Natural killer cell (primary cell): ENCODE measurements at regions not wholly inside any gene's neighbourhood (a gene's known extent, or its start where the extent isn't known, plus 50 kb on each side); places are given as distances from the start of the nearest gene placed in this dataset.

Source experiments
- ATAC-seq, 3 donors: fragments of 150-1000 bp in 2 of 3; fragments of 200-7000 bp in 1 of 3; cut with Tn5 transposase; 1 replicate in 1 of 3; 2 replicates in 2 of 3; pipeline ENCODE4 v1.10.0; 2021; ENCODE audit warnings: mild to moderate bottlenecking in 2 of 3, moderate library complexity in 2 of 3
- DNase-seq, 2 donors: peaks; one replicate each; pipeline versions ENCODE4 v3.0.0 to v3.0.0-alpha.2; 2013 to 2021; ENCODE audit warnings: mixed read lengths in 1 of 2
- H3K27ac ChIP-seq: one replicate; pipeline ENCODE4 v1.5.1; 2013; ENCODE audit warnings: mild to moderate bottlenecking, low read length
- H3K27me3 ChIP-seq: one replicate; pipeline ENCODE4 v1.6.1; 2013; ENCODE audit warnings: low read length; ENCODE audit not compliant: control insufficient read depth, insufficient read depth
- H3K36me3 ChIP-seq: one replicate; pipeline ENCODE4 v1.6.1; 2013; ENCODE audit warnings: low read length; ENCODE audit not compliant: control insufficient read depth, insufficient read depth
- H3K4me1 ChIP-seq: one replicate; pipeline ENCODE4 v1.6.1; 2013; ENCODE audit warnings: low read length; ENCODE audit not compliant: control insufficient read depth, insufficient read depth
- H3K4me3 ChIP-seq: one replicate; pipeline ENCODE4 v1.5.1; 2013; ENCODE audit warnings: low read length
- H3K9me3 ChIP-seq: one replicate; pipeline ENCODE4 v1.6.1; 2013; ENCODE audit warnings: low read length; ENCODE audit not compliant: control insufficient read depth, insufficient read depth
- H3K27ac Mint-ChIP-seq, 2 donors: one replicate each; pipeline ENCODE4 v1.8.0; 2022; ENCODE audit warnings: mild to moderate bottlenecking in 2 of 2, mixed read lengths in 2 of 2, moderate library complexity in 1 of 2
- H3K27me3 Mint-ChIP-seq, 2 donors: one replicate each; pipeline ENCODE4 v1.8.0; 2022; ENCODE audit warnings: low read depth in 2 of 2, mixed read lengths in 2 of 2
- H3K36me3 Mint-ChIP-seq: one replicate; pipeline ENCODE4 v1.8.0; 2022; ENCODE audit warnings: mixed read lengths
- H3K4me1 Mint-ChIP-seq, 2 donors: one replicate each; pipeline ENCODE4 v1.8.0; 2022; ENCODE audit warnings: mixed read lengths in 2 of 2
- H3K4me3 Mint-ChIP-seq: one replicate; pipeline ENCODE4 v1.8.0; 2022; ENCODE audit warnings: mild to moderate bottlenecking, moderate library complexity, mixed read lengths
- H3K9me3 Mint-ChIP-seq, 2 donors: one replicate each; pipeline ENCODE4 v1.8.0; 2022; ENCODE audit warnings: mixed read lengths in 2 of 2
- CTCF ChIP-seq: fragments of 200-600 bp; IDR thresholded peaks from one replicate; pipeline ENCODE4 v1.8.0; 2022; ENCODE audit warnings: antibody characterized with exemption
- WGBS: methylation state at CpG from one replicate; pipeline ENCODE4 v1.1.7; 2013; ENCODE audit warnings: missing lambda C conversion rate; ENCODE audit not compliant: insufficient coverage; 5-methylcytosine and 5-hydroxymethylcytosine counted together
- intact Hi-C: fragments of 100-400 bp; cut with micrococcal nuclease; formaldehyde crosslinking; loops from one replicate; pipeline ENCODE4 v1.14.2; 2022

GRCh38 chr1:213647864-213648650 lies 339.7 kb upstream of the PROX1 start:
- Mint-ChIP-seq H3K4me1 (no peaks in the 10 kb centered on the region), H3K4me3 (no peak overlapping the region), H3K27me3 (no peaks in the 10 kb centered on the region), H3K27ac (no peak overlapping the region), H3K9me3 (peaks cover 0 to 2% of the 10 kb centered on the region in 2 donors), H3K36me3 (no peaks in the 10 kb centered on the region)
- WGBS, result 75% methylated on average over 2 of the region's 2 CpGs
- no peaks in the 10 kb centered on the region for H3K4me1 ChIP-seq
- intact Hi-C loops, result no loop called here
- TF ChIP-seq CTCF, result no peak
- no peak for ATAC-seq
- no peaks in the 10 kb centered on the region for H3K27me3 ChIP-seq
- H3K4me3 ChIP-seq, result no peak overlapping the region
- no peaks in the 10 kb centered on the region for H3K9me3 ChIP-seq
- DNase-seq, result no peak
- H3K36me3 ChIP-seq, result no peaks in the 10 kb centered on the region
- H3K27ac ChIP-seq, result no peak overlapping the region

- intact Hi-C loops, result no loop called here
- no peaks in the 10 kb centered on the region for H3K4me1 Mint-ChIP-seq
- no peaks in the 10 kb centered on the region for H3K27me3 Mint-ChIP-seq
- TF ChIP-seq CTCF, result no peak
- no peaks in the 10 kb centered on the region for H3K9me3 ChIP-seq
- no peak overlapping the region for H3K4me3 Mint-ChIP-seq
- H3K27ac ChIP-seq, result no peak overlapping the region
- DNase-seq (no peak), ATAC-seq (no peak)
- H3K4me1 ChIP-seq, result no peaks in the 10 kb centered on the region
- no peaks in the 10 kb centered on the region for H3K36me3 Mint-ChIP-seq
- H3K36me3 ChIP-seq, result no peaks in the 10 kb centered on the region
- WGBS, result 87% methylated on average over 10 of the region's 10 CpGs
- no peaks in the 10 kb centered on the region for H3K27me3 ChIP-seq
- H3K4me3 ChIP-seq, result no peak overlapping the region
- H3K9me3 Mint-ChIP-seq, result peaks cover 0 to 2% of the 10 kb centered on the region in 2 donors
- no peak overlapping the region for H3K27ac Mint-ChIP-seq
Observed at GRCh38 chr1:213649373-213649772, 338.4 kb upstream of the PROX1 start.

GRCh38 chr1:213650603-213651002 lies 337.2 kb upstream of the PROX1 start:
- no peak overlapping the region for H3K4me3 Mint-ChIP-seq
- H3K27ac Mint-ChIP-seq, result no peak overlapping the region
- ATAC-seq, result no peak
- Histone ChIP-seq H3K4me3 (no peak overlapping the region), H3K4me1 (no peaks in the 10 kb centered on the region), H3K27ac (no peak overlapping the region), H3K36me3 (no peaks in the 10 kb centered on the region), H3K9me3 (no peaks in the 10 kb centered on the region), H3K27me3 (no peaks in the 10 kb centered on the region)
- 10% methylated on average over 1 of the region's 2 CpGs for WGBS
- H3K27me3 Mint-ChIP-seq, result no peaks in the 10 kb centered on the region
- H3K9me3 Mint-ChIP-seq, result peaks cover 0 to 2% of the 10 kb centered on the region in 2 donors
- intact Hi-C loops, result no loop called here
- H3K4me1 Mint-ChIP-seq, result no peaks in the 10 kb centered on the region
- DNase-seq, result no peak
- TF ChIP-seq CTCF, result no peak
- H3K36me3 Mint-ChIP-seq, result no peaks in the 10 kb centered on the region

GRCh38 chr1:213651077-213651476 lies 336.7 kb upstream of the PROX1 start:
- Histone ChIP-seq H3K4me1 (no peaks in the 10 kb centered on the region), H3K27ac (no peak overlapping the region), H3K9me3 (no peaks in the 10 kb centered on the region), H3K27me3 (no peaks in the 10 kb centered on the region), H3K4me3 (no peak overlapping the region), H3K36me3 (no peaks in the 10 kb centered on the region)
- Mint-ChIP-seq H3K36me3 (no peaks in the 10 kb centered on the region), H3K4me3 (no peak overlapping the region), H3K27me3 (no peaks in the 10 kb centered on the region), H3K4me1 (no peaks in the 10 kb centered on the region), H3K27ac (no peak overlapping the region), H3K9me3 (peaks cover 0 to 2% of the 10 kb centered on the region in 2 donors)
- DNase-seq (no peak), ATAC-seq (no peak)
- WGBS, result 79% methylated on average over 4 of the region's 4 CpGs
- TF ChIP-seq CTCF, result no peak
- intact Hi-C loops, result no loop called here
